Fibroblast of the conjunctiva (primary cell): ENCODE measurements at regions not wholly inside any gene's neighbourhood (a gene's known extent, or its start where the extent isn't known, plus 50 kb on each side); places are given as distances from the start of the nearest gene placed in this dataset.

Experiments used
- DNase-seq: peaks from one replicate; pipeline ENCODE4 v3.0.0-alpha.2; 2010; ENCODE audit warnings: low read depth

- DNase-seq = no peak
Measured at GRCh38 chr16:59238246-59238645, 504.1 kb upstream of the GOT2 start.

- no peak for DNase-seq
Measured at GRCh38 chr16:59236804-59237458, 502.8 kb upstream of the GOT2 start.

- DNase-seq = no peak
Measured at GRCh38 chr16:59224401-59224800, 490.3 kb upstream of the GOT2 start.

GRCh38 chr16:59220011-59220410, 485.9 kb upstream of the GOT2 start:
- no peak for DNase-seq

DNA sequence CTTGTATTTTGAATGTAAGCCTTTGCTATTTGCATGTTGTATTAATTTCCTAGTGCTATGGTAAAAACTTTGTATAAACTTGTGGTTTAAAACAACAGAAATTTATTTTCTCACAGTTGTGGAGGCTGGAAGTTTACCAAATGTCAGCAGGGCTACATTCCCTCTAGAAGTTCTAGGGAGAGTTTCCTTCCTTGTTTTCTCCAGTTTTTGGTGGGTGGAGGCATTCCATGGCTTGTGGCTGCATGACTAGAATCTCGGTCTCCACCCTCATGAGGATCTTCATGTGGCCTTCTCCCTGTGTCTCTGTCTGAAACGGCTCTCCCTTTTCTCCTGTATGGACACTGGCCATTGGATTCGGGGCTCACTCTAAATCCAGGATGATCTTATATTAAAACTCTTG, 482.2 kb upstream of the GOT2 start:
- DNase-seq = no peak

GRCh38 chr16:59214455-59214854, 480.3 kb upstream of the GOT2 start:
- DNase-seq = no peak

DNA sequence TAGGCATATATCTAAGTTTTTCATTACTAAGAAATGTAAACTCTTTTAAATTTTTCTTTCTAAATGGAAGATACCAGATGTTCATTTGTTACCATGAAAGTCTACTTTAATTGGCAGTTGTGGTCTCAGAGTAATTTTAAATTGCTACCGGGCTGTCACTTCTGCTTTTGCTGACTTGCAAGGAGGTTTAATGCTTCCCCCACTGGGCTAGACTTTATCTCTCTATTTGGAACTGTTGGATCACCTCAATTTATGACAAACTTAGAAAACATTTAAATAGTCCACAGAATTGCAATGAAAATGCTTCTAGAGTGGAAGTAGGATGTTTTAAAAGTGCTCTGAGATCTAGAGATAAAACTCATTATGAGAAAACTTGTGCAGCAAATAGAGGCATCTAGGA, 479.8 kb upstream of the GOT2 start:
- no peak for DNase-seq

DNA sequence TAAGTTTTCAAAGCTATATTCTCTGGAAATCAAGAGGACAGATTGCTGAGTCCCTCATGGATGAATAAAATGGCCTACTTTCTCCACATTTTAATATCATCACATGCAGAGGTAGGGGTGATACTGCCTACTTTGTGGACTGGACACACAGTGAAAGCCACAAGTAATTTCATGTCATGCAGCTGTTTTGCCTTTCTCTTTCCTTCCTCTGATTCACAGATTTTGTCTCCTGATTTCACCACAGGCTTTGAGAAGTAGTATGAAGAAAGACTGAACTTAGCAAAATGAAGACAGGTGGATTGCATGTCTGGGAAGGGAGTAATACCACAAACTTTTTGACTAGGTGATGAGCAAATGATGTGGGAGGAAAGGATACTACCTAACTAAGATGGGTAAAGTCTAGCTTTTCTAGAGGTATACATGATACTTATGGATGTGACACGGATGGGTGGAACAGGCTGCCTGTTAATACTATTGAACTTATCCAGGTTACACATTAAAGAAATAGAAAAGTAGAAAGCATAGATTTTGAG, 478.4 kb upstream of the GOT2 start:
- no peak for DNase-seq

DNA sequence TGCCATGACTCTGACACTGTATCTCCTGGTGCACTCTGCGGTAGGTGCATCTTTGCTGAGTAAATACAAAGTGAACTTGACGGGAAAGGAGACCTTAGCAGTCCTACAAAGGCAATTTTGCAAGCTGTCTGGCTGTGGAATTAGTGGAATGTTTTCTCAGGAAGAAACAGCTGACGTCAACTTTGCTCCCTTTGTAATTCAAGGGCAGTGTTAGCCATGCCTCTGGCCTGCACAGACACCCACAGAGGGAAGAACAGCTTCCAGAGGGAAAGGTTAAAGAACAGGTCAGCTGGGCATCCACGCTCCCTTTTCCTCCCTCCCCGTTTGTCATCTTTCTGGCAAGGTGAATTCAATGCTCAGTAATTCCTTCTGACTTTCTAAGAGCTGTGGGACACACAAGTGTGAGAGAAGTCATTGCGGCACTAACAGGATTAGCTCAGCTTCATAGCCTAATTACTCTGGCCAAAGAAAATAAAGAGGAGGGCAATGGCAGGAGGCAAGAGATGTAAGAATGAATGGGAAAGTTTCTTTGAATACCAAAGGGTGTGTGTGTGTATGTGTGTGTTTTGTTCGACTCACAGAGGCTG, 476.9 kb upstream of the GOT2 start:
- DNase-seq = no peak

GRCh38 chr16:59205403-59205802, 471.3 kb upstream of the GOT2 start:
- no peak for DNase-seq

DNA sequence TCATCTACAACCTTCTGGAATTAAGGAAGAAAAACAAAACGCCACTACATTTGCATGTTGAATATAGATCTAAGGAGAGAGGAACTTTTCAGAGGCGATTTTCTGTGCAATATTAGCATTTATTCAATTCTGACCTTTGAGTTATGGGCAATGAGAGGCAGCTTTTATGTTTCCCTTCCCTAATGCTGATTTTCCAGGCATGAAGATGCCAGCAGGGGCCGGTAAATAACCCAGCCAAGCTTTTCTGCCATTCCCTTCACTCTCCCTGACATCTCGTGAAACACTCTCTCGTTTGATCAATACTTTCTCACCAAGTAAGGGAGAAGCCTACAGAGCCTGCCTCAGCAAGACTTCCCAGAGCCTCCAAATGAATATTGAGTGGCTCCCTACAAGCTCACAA, 470.5 kb upstream of the GOT2 start:
- no peak for DNase-seq

DNA sequence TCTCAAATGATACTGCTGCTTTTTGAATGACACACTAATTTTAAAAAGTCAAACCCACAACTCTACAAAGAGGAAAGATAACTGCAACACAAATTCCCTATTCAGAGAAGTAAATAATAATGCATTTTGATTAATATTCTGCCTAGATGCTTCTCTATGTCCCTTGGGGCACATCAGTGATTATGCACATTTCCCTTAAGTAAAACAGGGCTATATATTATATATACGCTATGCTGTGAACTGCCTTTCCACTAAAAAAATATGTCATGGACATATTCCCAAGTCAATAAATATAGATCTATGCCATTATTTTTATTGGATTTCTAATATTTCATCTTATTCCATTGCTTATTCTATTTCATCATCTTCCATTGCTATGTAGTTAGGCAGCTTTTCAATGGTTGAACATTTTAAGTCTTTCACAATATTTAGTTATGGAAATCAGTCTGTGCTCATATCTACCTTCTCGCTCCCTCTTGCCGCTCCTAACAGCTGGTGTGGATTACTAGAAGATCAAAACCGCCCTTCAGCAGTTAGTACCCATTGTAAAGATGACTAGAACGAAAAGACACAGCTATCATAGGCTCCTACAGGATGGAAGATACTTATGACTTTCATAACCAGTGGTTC, 468.2 kb upstream of the GOT2 start:
- no peak for DNase-seq

GRCh38 chr16:59201821-59202220, 467.7 kb upstream of the GOT2 start:
- DNase-seq = no peak

GRCh38 chr16:59201160-59201559, 467.0 kb upstream of the GOT2 start:
- DNase-seq = no peak

DNA sequence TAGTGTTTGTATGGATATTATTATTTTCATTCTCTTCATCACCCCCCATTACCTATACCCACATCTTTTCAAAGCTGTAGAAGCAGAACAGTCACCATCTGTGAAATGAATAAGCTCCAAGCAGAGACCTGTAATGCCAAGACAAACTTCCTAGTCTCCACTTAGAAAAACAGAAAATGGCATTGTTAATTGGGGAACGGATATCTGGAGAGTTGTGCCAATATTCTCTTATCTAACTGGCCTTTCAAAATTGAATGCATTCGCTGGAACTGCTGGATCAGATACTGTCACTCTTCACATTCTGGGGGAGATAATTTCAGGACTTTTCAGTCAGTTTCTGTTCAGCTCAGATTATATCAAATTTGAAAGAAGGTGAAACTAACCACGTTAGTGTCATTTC, 464.4 kb upstream of the GOT2 start:
- no peak for DNase-seq

DNA sequence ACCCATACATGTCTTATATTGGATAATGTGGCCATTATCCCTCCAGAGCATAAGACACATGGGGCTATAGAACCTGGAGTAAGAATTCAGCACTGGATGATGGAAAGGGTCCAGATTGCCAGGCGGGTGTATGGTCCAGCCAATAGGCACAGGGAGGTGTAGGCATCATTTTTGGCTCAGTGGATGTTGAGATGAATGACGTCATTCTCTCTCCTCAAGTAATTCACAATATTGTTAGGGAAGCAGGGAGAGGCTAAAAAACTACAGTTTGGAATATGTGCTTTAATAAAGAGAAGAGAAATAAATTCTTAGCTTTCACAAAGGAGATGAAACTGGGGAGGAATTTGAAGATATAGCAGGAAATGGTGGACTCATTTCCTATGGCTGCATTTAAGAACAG, 461.1 kb upstream of the GOT2 start:
- DNase-seq = no peak

DNA sequence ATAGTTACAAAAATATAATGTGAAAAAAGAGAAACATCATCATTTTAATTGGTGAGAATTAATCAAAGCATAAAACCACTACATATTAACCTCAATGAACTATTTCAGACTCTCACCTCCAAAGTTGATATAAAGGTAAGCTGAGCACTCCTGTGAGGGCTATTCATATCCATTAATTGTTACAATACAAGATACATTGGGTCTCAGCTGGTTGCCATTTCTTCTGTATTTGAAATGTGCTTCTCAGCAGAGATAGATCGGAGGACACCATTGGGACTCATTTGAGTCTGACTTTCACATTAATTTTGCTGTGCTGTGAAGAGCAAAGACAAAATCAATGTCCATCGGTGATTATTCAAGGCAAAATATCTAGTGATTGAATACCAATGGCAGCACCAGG, 459.5 kb upstream of the GOT2 start:
- DNase-seq = no peak

GRCh38 chr16:59192551-59193199, 458.6 kb upstream of the GOT2 start:
- DNase-seq = no peak

DNA sequence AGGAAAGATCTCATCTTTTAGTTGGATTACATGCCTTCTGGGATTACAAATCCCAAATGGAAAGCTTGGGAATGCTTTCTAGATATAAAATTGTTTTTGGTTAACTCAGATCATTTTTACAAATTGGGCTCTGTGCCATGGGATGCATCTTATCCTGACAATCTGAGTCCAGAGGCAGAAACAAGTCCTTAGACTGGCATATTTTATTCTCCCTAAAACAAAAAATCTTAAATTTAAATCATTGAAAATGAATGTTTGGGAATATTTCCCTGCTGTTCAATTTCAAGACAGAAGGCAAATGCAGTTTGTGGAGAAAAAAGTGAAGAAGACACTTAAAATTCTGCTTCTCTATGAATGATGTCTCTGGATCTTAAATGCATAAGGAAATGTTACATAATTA, 456.6 kb upstream of the GOT2 start:
- DNase-seq = no peak

GRCh38 chr16:59188029-59188428, 453.9 kb upstream of the GOT2 start:
- no peak for DNase-seq

GRCh38 chr16:59181821-59182420, 447.8 kb upstream of the GOT2 start:
- DNase-seq = no peak

- DNase-seq = no peak
Measured at GRCh38 chr16:59180083-59180476, 446.0 kb upstream of the GOT2 start.
